IPS-20b (cell line): ENCODE measurements at regions not wholly inside any gene's neighbourhood (a gene's known extent, or its start where the extent isn't known, plus 50 kb on each side); places are given as distances from the start of the nearest gene placed in this dataset.

Experiments used
- H3K27ac ChIP-seq: one replicate; pipeline ENCODE4 v1.5.1; 2013; ENCODE audit warnings: low read length
- H3K27me3 ChIP-seq: 2 replicates; pipeline ENCODE4 v1.6.1; 2013; ENCODE audit warnings: mild to moderate bottlenecking, low read length, inconsistent platforms; ENCODE audit not compliant: insufficient read depth
- H3K36me3 ChIP-seq: 2 replicates; pipeline ENCODE4 v1.6.1; 2013; ENCODE audit warnings: low read depth, mild to moderate bottlenecking, inconsistent platforms, low read length, moderate library complexity; ENCODE audit not compliant: insufficient read depth
- H3K4me1 ChIP-seq: 2 replicates; pipeline ENCODE4 v1.6.1; 2013; ENCODE audit warnings: mild to moderate bottlenecking, control low read depth, inconsistent platforms, low read length, moderate library complexity; ENCODE audit not compliant: insufficient read depth
- H3K4me3 ChIP-seq: 2 replicates; pipeline ENCODE4 v1.5.1; 2013; ENCODE audit warnings: mild to moderate bottlenecking, low read length, inconsistent platforms
- H3K9ac ChIP-seq: 2 replicates; pipeline ENCODE4 v1.6.1; 2013; ENCODE audit warnings: low read depth, mild to moderate bottlenecking, inconsistent platforms, low read length, moderate library complexity
- H3K9me3 ChIP-seq: 2 replicates; pipeline ENCODE4 v1.6.1; 2013; ENCODE audit warnings: mild to moderate bottlenecking, low read depth, low read length, inconsistent platforms; ENCODE audit not compliant: insufficient read depth

GRCh38 chr5:125720721-125721120 is 702.5 kb upstream of the GRAMD2B start:
- Histone ChIP-seq H3K4me1 (peaks cover 12% of the 10 kb centered on the region; the same call in 1 of the 2 replicates), H3K36me3 (no peaks in the 10 kb centered on the region), H3K4me3 (no peak overlapping the region), H3K9ac (no peak overlapping the region), H3K27ac (no peak overlapping the region), H3K27me3 (no peaks in the 10 kb centered on the region), H3K9me3 (no peaks in the 10 kb centered on the region)

GRCh38 chr5:125722550-125722949 is 700.7 kb upstream of the GRAMD2B start:
- Histone ChIP-seq H3K36me3 (no peaks in the 10 kb centered on the region), H3K27ac (no peak overlapping the region), H3K9me3 (no peaks in the 10 kb centered on the region), H3K4me3 (no peak overlapping the region), H3K27me3 (no peaks in the 10 kb centered on the region), H3K9ac (no peak overlapping the region), H3K4me1 (peaks cover 12% of the 10 kb centered on the region; the same call in 1 of the 2 replicates)

- Histone ChIP-seq H3K36me3 (no peaks in the 10 kb centered on the region), H3K27ac (no peak overlapping the region), H3K4me1 (no peaks in the 10 kb centered on the region), H3K9ac (no peak overlapping the region), H3K4me3 (no peak overlapping the region), H3K9me3 (no peaks in the 10 kb centered on the region), H3K27me3 (no peaks in the 10 kb centered on the region)
Observed at GRCh38 chr5:125725691-125726090, 697.5 kb upstream of the GRAMD2B start.

- no peaks in the 10 kb centered on the region for H3K36me3 ChIP-seq
- H3K27me3 ChIP-seq, result no peaks in the 10 kb centered on the region
- no peaks in the 10 kb centered on the region for H3K9me3 ChIP-seq
- no peak overlapping the region for H3K27ac ChIP-seq
- H3K9ac ChIP-seq, result no peak overlapping the region
- H3K4me3 ChIP-seq, result no peak overlapping the region
- no peaks in the 10 kb centered on the region for H3K4me1 ChIP-seq
Observed at GRCh38 chr5:125743939-125744338, 679.3 kb upstream of the GRAMD2B start.

GRCh38 chr5:125746917-125747316 is 676.3 kb upstream of the GRAMD2B start:
- H3K36me3 ChIP-seq, result no peaks in the 10 kb centered on the region

GRCh38 chr5:125750147-125750860 is 672.9 kb upstream of the GRAMD2B start:
- Histone ChIP-seq H3K9me3 (no peaks in the 10 kb centered on the region), H3K4me1 (no peaks in the 10 kb centered on the region), H3K4me3 (no peak overlapping the region), H3K27me3 (no peaks in the 10 kb centered on the region), H3K9ac (no peak overlapping the region), H3K27ac (no peak overlapping the region), H3K36me3 (no peaks in the 10 kb centered on the region)

More at GRCh38 chr5:125746917-125747316, 676.3 kb upstream of the GRAMD2B start:
- Histone ChIP-seq H3K9ac (no peak overlapping the region), H3K9me3 (no peaks in the 10 kb centered on the region), H3K4me3 (no peak overlapping the region), H3K4me1 (no peaks in the 10 kb centered on the region), H3K27ac (no peak overlapping the region), H3K27me3 (no peaks in the 10 kb centered on the region)

- Histone ChIP-seq H3K36me3 (no peaks in the 10 kb centered on the region), H3K27me3 (no peaks in the 10 kb centered on the region), H3K4me1 (no peaks in the 10 kb centered on the region), H3K9me3 (no peaks in the 10 kb centered on the region), H3K9ac (no peak overlapping the region), H3K4me3 (no peak overlapping the region), H3K27ac (no peak overlapping the region)
Observed at GRCh38 chr5:125750861-125751186, 672.4 kb upstream of the GRAMD2B start.

GRCh38 chr5:125756456-125756855 is 666.8 kb upstream of the GRAMD2B start:
- Histone ChIP-seq H3K9me3 (no peaks in the 10 kb centered on the region), H3K4me1 (0 out of 2 replicates have a peak, but pooled peaks cover 3% of the 10 kb centered on the region), H3K9ac (no peak overlapping the region), H3K36me3 (no peaks in the 10 kb centered on the region), H3K27ac (no peak overlapping the region), H3K4me3 (no peak overlapping the region), H3K27me3 (no peaks in the 10 kb centered on the region)

GRCh38 chr5:125766706-125767105 is 656.5 kb upstream of the GRAMD2B start:
- Histone ChIP-seq H3K4me1 (no peaks in the 10 kb centered on the region), H3K36me3 (no peaks in the 10 kb centered on the region)

GRCh38 chr5:125775896-125776295 is 647.3 kb upstream of the GRAMD2B start:
- no peak overlapping the region for H3K4me3 ChIP-seq
- H3K36me3 ChIP-seq, result no peaks in the 10 kb centered on the region
- H3K9ac ChIP-seq, result no peak overlapping the region
- H3K9me3 ChIP-seq, result no peaks in the 10 kb centered on the region
- no peak overlapping the region for H3K27ac ChIP-seq
- no peaks in the 10 kb centered on the region for H3K4me1 ChIP-seq
- no peaks in the 10 kb centered on the region for H3K27me3 ChIP-seq

More at GRCh38 chr5:125766706-125767105, 656.5 kb upstream of the GRAMD2B start:
- H3K27me3 ChIP-seq, result no peaks in the 10 kb centered on the region
- H3K9me3 ChIP-seq, result no peaks in the 10 kb centered on the region
- H3K9ac ChIP-seq, result no peak overlapping the region
- H3K4me3 ChIP-seq, result no peak overlapping the region
- H3K27ac ChIP-seq, result no peak overlapping the region

GRCh38 chr5:125776656-125777139 is 646.5 kb upstream of the GRAMD2B start:
- H3K27me3 ChIP-seq, result no peaks in the 10 kb centered on the region
- no peak overlapping the region for H3K27ac ChIP-seq
- H3K36me3 ChIP-seq, result no peaks in the 10 kb centered on the region
- H3K9ac ChIP-seq, result no peak overlapping the region
- H3K4me1 ChIP-seq, result no peaks in the 10 kb centered on the region
- H3K9me3 ChIP-seq, result no peaks in the 10 kb centered on the region
- no peak overlapping the region for H3K4me3 ChIP-seq

- Histone ChIP-seq H3K4me1 (no peaks in the 10 kb centered on the region), H3K27me3 (no peaks in the 10 kb centered on the region), H3K4me3 (no peak overlapping the region), H3K9ac (no peak overlapping the region), H3K27ac (no peak overlapping the region), H3K36me3 (no peaks in the 10 kb centered on the region), H3K9me3 (no peaks in the 10 kb centered on the region)
Observed at GRCh38 chr5:125778791-125779190, 644.4 kb upstream of the GRAMD2B start.
